ENCODE measurements at regions not wholly inside any gene's neighbourhood (a gene's known extent, or its start where the extent isn't known, plus 50 kb on each side); places are given as distances from the start of the nearest gene placed in this dataset.

DNA sequence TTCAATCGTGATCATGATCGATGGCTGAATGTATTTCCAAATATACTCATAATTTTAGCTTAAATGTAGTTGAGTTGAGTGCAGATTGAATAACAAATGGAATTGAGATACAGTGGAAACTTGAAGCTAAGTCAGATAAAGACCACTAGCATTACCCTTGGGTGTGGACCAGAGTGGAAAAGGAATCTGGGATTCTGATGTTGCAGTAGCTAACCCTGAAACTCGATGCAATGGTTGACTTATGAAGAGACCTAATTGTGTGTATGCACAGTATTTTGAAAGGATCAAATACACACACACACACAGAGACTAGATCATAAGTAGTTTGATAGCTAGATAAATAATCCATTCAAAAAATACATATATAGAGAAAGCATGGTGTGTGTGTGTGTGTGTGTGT lies 135.8 kb downstream of the RXFP2 start:
- Histone ChIP-seq H4K20me1 (replicated peaks; ENCODE audit: insufficient read depth) (no peaks in the 10 kb centered on the region), H3K9me2 (ENCODE audit: insufficient read depth) (no peaks in the 10 kb centered on the region; the same call in 1 of the 2 replicates), H2AFZ (no peak overlapping the region), H3K79me2 (replicated peaks; ENCODE audit: insufficient read depth) (no peaks in the 10 kb centered on the region), H3K27me3 (ENCODE audit: insufficient read depth) (no peaks in the 10 kb centered on the region), H3F3A (replicated peaks; ENCODE audit: low read depth) (no peaks in the 10 kb centered on the region), H3K4me1 (ENCODE audit: insufficient read depth) (0 out of 2 replicates have a peak, but pooled peaks cover 9% of the 10 kb centered on the region), H3K27ac (ENCODE audit: low read depth) (no peak overlapping the region), H3K36me3 (ENCODE audit: insufficient read depth) (no peaks in the 10 kb centered on the region), H3K4me3 (no peak overlapping the region), H3K4me2 (no peak overlapping the region)
- H3K9me3 Mint-ChIP-seq = no peaks in the 10 kb centered on the region
- no peak overlapping the region for H3K27ac Mint-ChIP-seq
- no peaks in the 10 kb centered on the region for H3K36me3 Mint-ChIP-seq (ENCODE audit: low read depth)
- peaks cover 2% of the 10 kb centered on the region for H3K27me3 Mint-ChIP-seq (ENCODE audit: insufficient read depth, low read depth, poor library complexity)
- TF ChIP-seq EZH2phosphoT487 (IDR thresholded peaks at IDR 0.05; ENCODE audit: unreplicated experiment) (no peak), ZNF331 (CRISPR knock-in tag; IDR thresholded peaks at IDR 0.05; ENCODE audit: low read depth) (no peak), CREB1 (CRISPR knock-in tag; IDR thresholded peaks at IDR 0.05; ENCODE audit: low read depth) (no peak), POLR2AphosphoS5 (IDR thresholded peaks at IDR 0.05; ENCODE audit: low read depth) (no peak), STAT1 (IDR thresholded peaks at IDR 0.05; ENCODE audit: unreplicated experiment) (no peak), JUNB (IDR thresholded peaks at IDR 0.05; ENCODE audit: unreplicated experiment) (no peak), NANOG (IDR thresholded peaks at IDR 0.05; ENCODE audit: borderline replicate concordance) (no peak), EZH2 (IDR thresholded peaks at IDR 0.05; ENCODE audit: low read depth, unreplicated experiment) (no peak), ZNF114 (CRISPR knock-in tag; IDR thresholded peaks at IDR 0.05) (no peak)
- TF ChIP-seq, protein P1, sequence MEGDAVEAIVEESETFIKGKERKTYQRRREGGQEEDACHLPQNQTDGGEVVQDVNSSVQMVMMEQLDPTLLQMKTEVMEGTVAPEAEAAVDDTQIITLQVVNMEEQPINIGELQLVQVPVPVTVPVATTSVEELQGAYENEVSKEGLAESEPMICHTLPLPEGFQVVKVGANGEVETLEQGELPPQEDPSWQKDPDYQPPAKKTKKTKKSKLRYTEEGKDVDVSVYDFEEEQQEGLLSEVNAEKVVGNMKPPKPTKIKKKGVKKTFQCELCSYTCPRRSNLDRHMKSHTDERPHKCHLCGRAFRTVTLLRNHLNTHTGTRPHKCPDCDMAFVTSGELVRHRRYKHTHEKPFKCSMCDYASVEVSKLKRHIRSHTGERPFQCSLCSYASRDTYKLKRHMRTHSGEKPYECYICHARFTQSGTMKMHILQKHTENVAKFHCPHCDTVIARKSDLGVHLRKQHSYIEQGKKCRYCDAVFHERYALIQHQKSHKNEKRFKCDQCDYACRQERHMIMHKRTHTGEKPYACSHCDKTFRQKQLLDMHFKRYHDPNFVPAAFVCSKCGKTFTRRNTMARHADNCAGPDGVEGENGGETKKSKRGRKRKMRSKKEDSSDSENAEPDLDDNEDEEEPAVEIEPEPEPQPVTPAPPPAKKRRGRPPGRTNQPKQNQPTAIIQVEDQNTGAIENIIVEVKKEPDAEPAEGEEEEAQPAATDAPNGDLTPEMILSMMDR (conservative IDR thresholded peaks at IDR 0.05; ENCODE audit: low read depth in 2 of 2) = no peak
- TF ChIP-seq, protein P2, sequence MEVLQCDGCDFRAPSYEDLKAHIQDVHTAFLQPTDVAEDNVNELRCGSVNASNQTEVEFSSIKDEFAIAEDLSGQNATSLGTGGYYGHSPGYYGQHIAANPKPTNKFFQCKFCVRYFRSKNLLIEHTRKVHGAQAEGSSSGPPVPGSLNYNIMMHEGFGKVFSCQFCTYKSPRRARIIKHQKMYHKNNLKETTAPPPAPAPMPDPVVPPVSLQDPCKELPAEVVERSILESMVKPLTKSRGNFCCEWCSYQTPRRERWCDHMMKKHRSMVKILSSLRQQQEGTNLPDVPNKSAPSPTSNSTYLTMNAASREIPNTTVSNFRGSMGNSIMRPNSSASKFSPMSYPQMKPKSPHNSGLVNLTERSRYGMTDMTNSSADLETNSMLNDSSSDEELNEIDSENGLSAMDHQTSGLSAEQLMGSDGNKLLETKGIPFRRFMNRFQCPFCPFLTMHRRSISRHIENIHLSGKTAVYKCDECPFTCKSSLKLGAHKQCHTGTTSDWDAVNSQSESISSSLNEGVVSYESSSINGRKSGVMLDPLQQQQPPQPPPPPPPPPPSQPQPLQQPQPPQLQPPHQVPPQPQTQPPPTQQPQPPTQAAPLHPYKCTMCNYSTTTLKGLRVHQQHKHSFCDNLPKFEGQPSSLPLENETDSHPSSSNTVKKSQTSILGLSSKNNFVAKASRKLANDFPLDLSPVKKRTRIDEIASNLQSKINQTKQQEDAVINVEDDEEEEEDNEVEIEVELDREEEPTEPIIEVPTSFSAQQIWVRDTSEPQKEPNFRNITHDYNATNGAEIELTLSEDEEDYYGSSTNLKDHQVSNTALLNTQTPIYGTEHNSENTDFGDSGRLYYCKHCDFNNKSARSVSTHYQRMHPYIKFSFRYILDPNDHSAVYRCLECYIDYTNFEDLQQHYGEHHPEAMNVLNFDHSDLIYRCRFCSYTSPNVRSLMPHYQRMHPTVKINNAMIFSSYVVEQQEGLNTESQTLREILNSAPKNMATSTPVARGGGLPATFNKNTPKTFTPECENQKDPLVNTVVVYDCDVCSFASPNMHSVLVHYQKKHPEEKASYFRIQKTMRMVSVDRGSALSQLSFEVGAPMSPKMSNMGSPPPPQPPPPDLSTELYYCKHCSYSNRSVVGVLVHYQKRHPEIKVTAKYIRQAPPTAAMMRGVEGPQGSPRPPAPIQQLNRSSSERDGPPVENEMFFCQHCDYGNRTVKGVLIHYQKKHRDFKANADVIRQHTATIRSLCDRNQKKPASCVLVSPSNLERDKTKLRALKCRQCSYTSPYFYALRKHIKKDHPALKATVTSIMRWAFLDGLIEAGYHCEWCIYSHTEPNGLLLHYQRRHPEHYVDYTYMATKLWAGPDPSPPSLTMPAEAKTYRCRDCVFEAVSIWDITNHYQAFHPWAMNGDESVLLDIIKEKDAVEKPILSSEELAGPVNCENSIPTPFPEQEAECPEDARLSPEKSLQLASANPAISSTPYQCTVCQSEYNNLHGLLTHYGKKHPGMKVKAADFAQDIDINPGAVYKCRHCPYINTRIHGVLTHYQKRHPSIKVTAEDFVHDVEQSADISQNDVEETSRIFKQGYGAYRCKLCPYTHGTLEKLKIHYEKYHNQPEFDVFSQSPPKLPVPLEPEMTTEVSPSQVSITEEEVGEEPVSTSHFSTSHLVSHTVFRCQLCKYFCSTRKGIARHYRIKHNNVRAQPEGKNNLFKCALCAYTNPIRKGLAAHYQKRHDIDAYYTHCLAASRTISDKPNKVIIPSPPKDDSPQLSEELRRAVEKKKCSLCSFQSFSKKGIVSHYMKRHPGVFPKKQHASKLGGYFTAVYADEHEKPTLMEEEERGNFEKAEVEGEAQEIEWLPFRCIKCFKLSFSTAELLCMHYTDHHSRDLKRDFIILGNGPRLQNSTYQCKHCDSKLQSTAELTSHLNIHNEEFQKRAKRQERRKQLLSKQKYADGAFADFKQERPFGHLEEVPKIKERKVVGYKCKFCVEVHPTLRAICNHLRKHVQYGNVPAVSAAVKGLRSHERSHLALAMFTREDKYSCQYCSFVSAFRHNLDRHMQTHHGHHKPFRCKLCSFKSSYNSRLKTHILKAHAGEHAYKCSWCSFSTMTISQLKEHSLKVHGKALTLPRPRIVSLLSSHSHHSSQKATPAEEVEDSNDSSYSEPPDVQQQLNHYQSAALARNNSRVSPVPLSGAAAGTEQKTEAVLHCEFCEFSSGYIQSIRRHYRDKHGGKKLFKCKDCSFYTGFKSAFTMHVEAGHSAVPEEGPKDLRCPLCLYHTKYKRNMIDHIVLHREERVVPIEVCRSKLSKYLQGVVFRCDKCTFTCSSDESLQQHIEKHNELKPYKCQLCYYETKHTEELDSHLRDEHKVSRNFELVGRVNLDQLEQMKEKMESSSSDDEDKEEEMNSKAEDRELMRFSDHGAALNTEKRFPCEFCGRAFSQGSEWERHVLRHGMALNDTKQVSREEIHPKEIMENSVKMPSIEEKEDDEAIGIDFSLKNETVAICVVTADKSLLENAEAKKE (CRISPR knock-in tag; IDR thresholded peaks at IDR 0.05) = no peak
- TF ChIP-seq, protein P3, sequence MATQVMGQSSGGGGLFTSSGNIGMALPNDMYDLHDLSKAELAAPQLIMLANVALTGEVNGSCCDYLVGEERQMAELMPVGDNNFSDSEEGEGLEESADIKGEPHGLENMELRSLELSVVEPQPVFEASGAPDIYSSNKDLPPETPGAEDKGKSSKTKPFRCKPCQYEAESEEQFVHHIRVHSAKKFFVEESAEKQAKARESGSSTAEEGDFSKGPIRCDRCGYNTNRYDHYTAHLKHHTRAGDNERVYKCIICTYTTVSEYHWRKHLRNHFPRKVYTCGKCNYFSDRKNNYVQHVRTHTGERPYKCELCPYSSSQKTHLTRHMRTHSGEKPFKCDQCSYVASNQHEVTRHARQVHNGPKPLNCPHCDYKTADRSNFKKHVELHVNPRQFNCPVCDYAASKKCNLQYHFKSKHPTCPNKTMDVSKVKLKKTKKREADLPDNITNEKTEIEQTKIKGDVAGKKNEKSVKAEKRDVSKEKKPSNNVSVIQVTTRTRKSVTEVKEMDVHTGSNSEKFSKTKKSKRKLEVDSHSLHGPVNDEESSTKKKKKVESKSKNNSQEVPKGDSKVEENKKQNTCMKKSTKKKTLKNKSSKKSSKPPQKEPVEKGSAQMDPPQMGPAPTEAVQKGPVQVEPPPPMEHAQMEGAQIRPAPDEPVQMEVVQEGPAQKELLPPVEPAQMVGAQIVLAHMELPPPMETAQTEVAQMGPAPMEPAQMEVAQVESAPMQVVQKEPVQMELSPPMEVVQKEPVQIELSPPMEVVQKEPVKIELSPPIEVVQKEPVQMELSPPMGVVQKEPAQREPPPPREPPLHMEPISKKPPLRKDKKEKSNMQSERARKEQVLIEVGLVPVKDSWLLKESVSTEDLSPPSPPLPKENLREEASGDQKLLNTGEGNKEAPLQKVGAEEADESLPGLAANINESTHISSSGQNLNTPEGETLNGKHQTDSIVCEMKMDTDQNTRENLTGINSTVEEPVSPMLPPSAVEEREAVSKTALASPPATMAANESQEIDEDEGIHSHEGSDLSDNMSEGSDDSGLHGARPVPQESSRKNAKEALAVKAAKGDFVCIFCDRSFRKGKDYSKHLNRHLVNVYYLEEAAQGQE (IDR thresholded peaks at IDR 0.05; ENCODE audit: unreplicated experiment) = no peak
- TF ChIP-seq, protein P4, sequence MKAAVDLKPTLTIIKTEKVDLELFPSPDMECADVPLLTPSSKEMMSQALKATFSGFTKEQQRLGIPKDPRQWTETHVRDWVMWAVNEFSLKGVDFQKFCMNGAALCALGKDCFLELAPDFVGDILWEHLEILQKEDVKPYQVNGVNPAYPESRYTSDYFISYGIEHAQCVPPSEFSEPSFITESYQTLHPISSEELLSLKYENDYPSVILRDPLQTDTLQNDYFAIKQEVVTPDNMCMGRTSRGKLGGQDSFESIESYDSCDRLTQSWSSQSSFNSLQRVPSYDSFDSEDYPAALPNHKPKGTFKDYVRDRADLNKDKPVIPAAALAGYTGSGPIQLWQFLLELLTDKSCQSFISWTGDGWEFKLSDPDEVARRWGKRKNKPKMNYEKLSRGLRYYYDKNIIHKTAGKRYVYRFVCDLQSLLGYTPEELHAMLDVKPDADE (IDR thresholded peaks at IDR 0.05) = no peak
- DNase-seq (ENCODE audit: low spot score) (no peak), ATAC-seq (no peak)
- peaks cover 10% of the 10 kb centered on the region for H3K4me1 Mint-ChIP-seq
- H3K4me3 Mint-ChIP-seq = no peak overlapping the region

Measured in GM23338 (cell line).